HEK293 (cell line): ENCODE measurements at regions not wholly inside any gene's neighbourhood (a gene's known extent, or its start where the extent isn't known, plus 50 kb on each side); places are given as distances from the start of the nearest gene placed in this dataset.
"Not testable (repeated sequence)": the region's sequence is repeated elsewhere in the genome, so short reads cannot be mapped to it uniquely, and the experiment has no call there.

Source experiments
- CTCF ChIA-PET: fragments of 350-600 bp; formaldehyde crosslinking; extraction: SDS; loops from one replicate; lab custom pipeline; 2021; ENCODE audit warnings: antibody characterized with exemption; lab: Yijun Ruan, JAX
- POLR2A ChIA-PET: fragments of 300-600 bp; formaldehyde crosslinking; extraction: SDS; loops from one replicate; lab custom pipeline; 2020; ENCODE audit warnings: antibody characterized with exemption, inconsistent platforms; lab: Yijun Ruan, JAX
- H3K27ac ChIP-seq: fragments of 200-500 bp; sonication (Bioruptor generic); 2 replicates; pipeline ENCODE4 v1.5.1; 2014; ENCODE audit warnings: low read depth, low read length, control low read depth, inconsistent platforms; ENCODE audit errors: extremely low read depth
- H3K36me3 ChIP-seq, 2 experiments: fragments of 200-500 bp in 1 of 2; sonication (Bioruptor generic) in 1 of 2; 1 replicate in 1 of 2; 2 replicates in 1 of 2; pipeline ENCODE4 v1.5.1; 2014 to 2017; ENCODE audit warnings: inconsistent platforms in 2 of 2, low read length in 2 of 2; ENCODE audit not compliant: control insufficient read depth in 2 of 2, insufficient read depth in 1 of 2
- H3K4me1 ChIP-seq: fragments of 200-500 bp; sonication (Bioruptor generic); 2 replicates; pipeline ENCODE4 v1.5.1; 2014; ENCODE audit warnings: mild to moderate bottlenecking, low read length, inconsistent platforms; ENCODE audit not compliant: control insufficient read depth, insufficient read depth
- H3K4me3 ChIP-seq: 2 replicates; pipeline ENCODE4 v1.5.1; 2011; ENCODE audit warnings: low read depth, mild to moderate bottlenecking, control low read depth, low read length, moderate library complexity
- H3K9me3 ChIP-seq: fragments of 200-500 bp; sonication (Bioruptor generic); 2 replicates; pipeline ENCODE4 v1.5.1; 2014; ENCODE audit warnings: low read depth, low read length, inconsistent platforms; ENCODE audit not compliant: control insufficient read depth, insufficient read depth
- BCL11A ChIP-seq: fragments of 450-650 bp; formaldehyde crosslinking; IDR thresholded peaks from 2 replicates; pipeline ENCODE4 v1.5.1; 2016; ENCODE audit warnings: low read depth, missing biosample characterization, missing genetic modification characterization
- BCL11B ChIP-seq: fragments of 450-650 bp; formaldehyde crosslinking; IDR thresholded peaks from 2 replicates; pipeline ENCODE4 v1.5.1; 2016; ENCODE audit warnings: low read depth, missing biosample characterization, missing genetic modification characterization
- GLI4 ChIP-seq: fragments of 450-650 bp; formaldehyde crosslinking; IDR thresholded peaks from 2 replicates; pipeline ENCODE4 v1.5.1; 2016; ENCODE audit warnings: missing biosample characterization, missing genetic modification characterization
- HOXD13 ChIP-seq: sonication (generic); formaldehyde crosslinking; IDR thresholded peaks from 2 replicates; pipeline ENCODE4 v1.8.0; 2022; ENCODE audit warnings: missing genetic modification reagents, borderline replicate concordance
- SCRT1 ChIP-seq: fragments of 450-650 bp; formaldehyde crosslinking; IDR thresholded peaks from 2 replicates; pipeline ENCODE4 v1.5.1; 2016; ENCODE audit warnings: missing biosample characterization, missing genetic modification characterization, borderline replicate concordance
- SETDB1 ChIP-seq: IDR thresholded peaks from one replicate; pipeline ENCODE4 v1.6.1; 2017; ENCODE audit warnings: mild to moderate bottlenecking, low read length, moderate library complexity, mixed read lengths; ENCODE audit not compliant: insufficient read length
- TCF7L2 ChIP-seq: IDR thresholded peaks from 2 replicates; pipeline ENCODE4 v1.6.1; 2011; ENCODE audit warnings: low read depth, mild to moderate bottlenecking, inconsistent platforms, low read length, moderate library complexity, borderline replicate concordance
- ZNF121 ChIP-seq: fragments of 450-650 bp; formaldehyde crosslinking; IDR thresholded peaks from 2 replicates; pipeline ENCODE4 v1.5.1; 2016; ENCODE audit warnings: missing biosample characterization, missing genetic modification characterization
- ZNF133 ChIP-seq: fragments of 450-650 bp; formaldehyde crosslinking; IDR thresholded peaks from 2 replicates; pipeline ENCODE4 v1.5.1; 2016; ENCODE audit warnings: missing biosample characterization, missing genetic modification characterization
- ZNF214 ChIP-seq: fragments of 450-650 bp; formaldehyde crosslinking; IDR thresholded peaks from 2 replicates; pipeline ENCODE4 v1.5.1; 2017; ENCODE audit warnings: missing biosample characterization, mild to moderate bottlenecking, missing genetic modification characterization, borderline replicate concordance
- ZNF514 ChIP-seq: fragments of 450-650 bp; formaldehyde crosslinking; IDR thresholded peaks from 2 replicates; pipeline ENCODE4 v1.5.1; 2016; ENCODE audit warnings: missing biosample characterization, missing genetic modification characterization
- ZNF561 ChIP-seq: fragments of 450-650 bp; IDR thresholded peaks from 2 replicates; pipeline ENCODE4 v1.5.1; 2018; ENCODE audit warnings: missing biosample characterization, missing genetic modification characterization, borderline replicate concordance
- ZNF621 ChIP-seq: fragments of 450-650 bp; formaldehyde crosslinking; IDR thresholded peaks from 2 replicates; pipeline ENCODE4 v1.5.1; 2017; ENCODE audit warnings: missing biosample characterization, missing genetic modification characterization
- ZNF792 ChIP-seq: fragments of 450-650 bp; formaldehyde crosslinking; IDR thresholded peaks from 2 replicates; pipeline ENCODE4 v1.5.1; 2016; ENCODE audit warnings: missing biosample characterization, missing genetic modification characterization
- TF ChIP-seq, protein P1 (sequence below): fragments of 450-650 bp; formaldehyde crosslinking; IDR thresholded peaks from 2 replicates; pipeline ENCODE4 v1.5.1; 2016; ENCODE audit warnings: missing biosample characterization, missing genetic modification characterization, low read depth
- TF ChIP-seq, protein P2 (sequence below): fragments of 450-650 bp; formaldehyde crosslinking; IDR thresholded peaks from 2 replicates; pipeline ENCODE4 v1.5.1; 2016; ENCODE audit warnings: missing biosample characterization, missing genetic modification characterization
- TF ChIP-seq, protein P3 (sequence below): fragments of 450-650 bp; formaldehyde crosslinking; IDR thresholded peaks from 2 replicates; pipeline ENCODE4 v1.5.1; 2017; ENCODE audit warnings: missing biosample characterization, missing genetic modification characterization
- TF ChIP-seq, protein P4 (sequence below): fragments of 450-650 bp; formaldehyde crosslinking; IDR thresholded peaks from 2 replicates; pipeline ENCODE4 v1.5.1; 2016; ENCODE audit warnings: missing biosample characterization, missing genetic modification characterization

DNA sequence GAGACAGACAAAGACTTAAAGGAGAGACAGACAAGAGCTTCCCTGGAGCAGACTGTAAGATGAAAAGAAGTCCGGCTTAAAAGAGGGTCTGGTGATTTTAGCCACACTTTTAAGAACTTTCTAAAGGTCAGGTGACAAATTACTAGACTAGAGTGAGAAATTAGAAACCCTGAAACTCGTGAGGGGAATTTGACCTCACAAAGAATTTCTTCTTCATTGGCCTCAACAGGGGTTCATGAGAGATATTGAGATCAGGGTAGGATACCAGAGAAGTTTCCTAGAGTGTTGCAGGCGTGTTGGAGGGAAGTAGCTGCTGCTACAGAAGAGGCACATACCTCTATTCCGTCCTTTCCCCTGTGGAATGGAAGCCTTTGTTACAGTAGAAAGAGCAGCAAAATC, 884.4 kb downstream of the KCNT2 start:
- POLR2A ChIA-PET = no interaction called here
- no peaks in the 10 kb centered on the region for H3K36me3 ChIP-seq
- CTCF ChIA-PET = no interaction called here

DNA sequence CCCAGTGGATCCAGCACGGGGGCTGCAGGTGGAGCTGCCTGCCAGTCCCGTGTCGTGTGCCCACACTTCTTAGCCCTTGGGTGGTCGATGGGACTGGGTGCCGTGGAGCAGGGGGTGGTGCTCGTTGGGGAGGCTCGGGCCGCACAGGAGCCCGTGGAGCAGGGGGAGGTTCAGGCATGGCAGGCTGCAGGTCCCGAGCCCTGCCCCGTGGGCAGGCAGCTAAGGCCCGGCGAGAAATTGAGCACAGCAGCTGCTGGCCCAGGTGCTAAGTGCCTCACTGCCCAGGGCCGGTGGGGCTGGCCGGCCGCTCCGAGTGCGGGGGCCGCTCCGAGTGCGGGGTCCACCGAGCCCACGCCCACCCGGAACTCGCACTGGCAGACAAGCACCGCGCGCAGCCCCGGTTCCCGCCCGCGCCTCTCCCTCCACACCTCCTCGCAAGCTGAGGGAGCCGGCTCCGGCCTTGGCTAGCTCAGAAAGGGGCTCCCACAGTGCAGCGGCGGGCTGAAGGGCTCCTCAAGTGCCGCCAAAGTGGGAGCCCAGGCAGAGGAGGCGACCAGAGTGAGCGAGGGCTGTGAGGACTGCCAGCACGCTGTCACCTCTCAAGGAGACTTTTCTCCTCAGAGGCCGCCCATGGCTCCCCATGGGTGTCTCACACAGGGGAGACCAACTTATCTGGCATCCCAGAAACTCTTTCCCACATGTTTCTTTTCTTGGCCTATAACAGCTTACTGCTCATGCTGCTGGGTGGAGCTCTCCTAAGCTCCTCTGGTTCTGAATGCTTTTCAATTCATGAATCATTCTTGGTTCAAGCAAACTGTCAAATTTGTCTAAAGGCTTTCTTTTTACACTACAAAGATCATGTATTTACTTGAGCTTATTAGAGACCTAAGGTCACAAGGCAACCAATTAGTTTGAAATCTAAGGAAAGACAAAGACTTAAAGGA, 885.1 kb downstream of the KCNT2 start:
- H3K9me3 ChIP-seq, H3K27ac ChIP-seq, POLR2A ChIA-PET, H3K36me3 ChIP-seq, H3K4me3 ChIP-seq, H3K4me1 ChIP-seq: not testable (repeated sequence)
- CTCF ChIA-PET = interaction anchor here (0.6 kb wide), 1 partner anchor 1055 kb away, joined by 3 read pairs; no protein-coding TSS in a partner anchor

More for the DNA sequence above, 884.4 kb downstream of the KCNT2 start:
- Histone ChIP-seq H3K4me1 (no peaks in the 10 kb centered on the region), H3K27ac (no peak overlapping the region), H3K9me3 (no peaks in the 10 kb centered on the region), H3K4me3 (no peak overlapping the region)
- no peak for TF ChIP-seq ZNF133
- TF ChIP-seq ZNF561 (tag by site-specific recombination) = no peak
- TF ChIP-seq ZNF514 = no peak
- no peak for TF ChIP-seq BCL11B
- TF ChIP-seq, protein P1, sequence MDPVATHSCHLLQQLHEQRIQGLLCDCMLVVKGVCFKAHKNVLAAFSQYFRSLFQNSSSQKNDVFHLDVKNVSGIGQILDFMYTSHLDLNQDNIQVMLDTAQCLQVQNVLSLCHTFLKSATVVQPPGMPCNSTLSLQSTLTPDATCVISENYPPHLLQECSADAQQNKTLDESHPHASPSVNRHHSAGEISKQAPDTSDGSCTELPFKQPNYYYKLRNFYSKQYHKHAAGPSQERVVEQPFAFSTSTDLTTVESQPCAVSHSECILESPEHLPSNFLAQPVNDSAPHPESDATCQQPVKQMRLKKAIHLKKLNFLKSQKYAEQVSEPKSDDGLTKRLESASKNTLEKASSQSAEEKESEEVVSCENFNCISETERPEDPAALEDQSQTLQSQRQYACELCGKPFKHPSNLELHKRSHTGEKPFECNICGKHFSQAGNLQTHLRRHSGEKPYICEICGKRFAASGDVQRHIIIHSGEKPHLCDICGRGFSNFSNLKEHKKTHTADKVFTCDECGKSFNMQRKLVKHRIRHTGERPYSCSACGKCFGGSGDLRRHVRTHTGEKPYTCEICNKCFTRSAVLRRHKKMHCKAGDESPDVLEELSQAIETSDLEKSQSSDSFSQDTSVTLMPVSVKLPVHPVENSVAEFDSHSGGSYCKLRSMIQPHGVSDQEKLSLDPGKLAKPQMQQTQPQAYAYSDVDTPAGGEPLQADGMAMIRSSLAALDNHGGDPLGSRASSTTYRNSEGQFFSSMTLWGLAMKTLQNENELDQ (tag by site-specific recombination) = no peak
- no peak for TF ChIP-seq ZNF792 (tag by site-specific recombination)
- no peak for TF ChIP-seq GLI4 (tag by site-specific recombination)
- TF ChIP-seq, protein P2, sequence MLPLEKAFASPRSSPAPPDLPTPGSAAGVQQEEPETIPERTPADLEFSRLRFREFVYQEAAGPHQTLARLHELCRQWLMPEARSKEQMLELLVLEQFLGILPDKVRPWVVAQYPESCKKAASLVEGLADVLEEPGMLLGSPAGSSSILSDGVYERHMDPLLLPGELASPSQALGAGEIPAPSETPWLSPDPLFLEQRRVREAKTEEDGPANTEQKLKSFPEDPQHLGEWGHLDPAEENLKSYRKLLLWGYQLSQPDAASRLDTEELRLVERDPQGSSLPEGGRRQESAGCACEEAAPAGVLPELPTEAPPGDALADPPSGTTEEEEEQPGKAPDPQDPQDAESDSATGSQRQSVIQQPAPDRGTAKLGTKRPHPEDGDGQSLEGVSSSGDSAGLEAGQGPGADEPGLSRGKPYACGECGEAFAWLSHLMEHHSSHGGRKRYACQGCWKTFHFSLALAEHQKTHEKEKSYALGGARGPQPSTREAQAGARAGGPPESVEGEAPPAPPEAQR (tag by site-specific recombination) = no peak
- TF ChIP-seq, protein P3, sequence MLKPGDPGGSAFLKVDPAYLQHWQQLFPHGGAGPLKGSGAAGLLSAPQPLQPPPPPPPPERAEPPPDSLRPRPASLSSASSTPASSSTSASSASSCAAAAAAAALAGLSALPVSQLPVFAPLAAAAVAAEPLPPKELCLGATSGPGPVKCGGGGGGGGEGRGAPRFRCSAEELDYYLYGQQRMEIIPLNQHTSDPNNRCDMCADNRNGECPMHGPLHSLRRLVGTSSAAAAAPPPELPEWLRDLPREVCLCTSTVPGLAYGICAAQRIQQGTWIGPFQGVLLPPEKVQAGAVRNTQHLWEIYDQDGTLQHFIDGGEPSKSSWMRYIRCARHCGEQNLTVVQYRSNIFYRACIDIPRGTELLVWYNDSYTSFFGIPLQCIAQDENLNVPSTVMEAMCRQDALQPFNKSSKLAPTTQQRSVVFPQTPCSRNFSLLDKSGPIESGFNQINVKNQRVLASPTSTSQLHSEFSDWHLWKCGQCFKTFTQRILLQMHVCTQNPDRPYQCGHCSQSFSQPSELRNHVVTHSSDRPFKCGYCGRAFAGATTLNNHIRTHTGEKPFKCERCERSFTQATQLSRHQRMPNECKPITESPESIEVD (tag by site-specific recombination) = no peak
- no peak for TF ChIP-seq ZNF621 (tag by site-specific recombination)
- TF ChIP-seq SCRT1 (tag by site-specific recombination) = no peak
- no peak for TF ChIP-seq TCF7L2
- no peak for TF ChIP-seq BCL11A (tag by site-specific recombination)
- TF ChIP-seq, protein P4, sequence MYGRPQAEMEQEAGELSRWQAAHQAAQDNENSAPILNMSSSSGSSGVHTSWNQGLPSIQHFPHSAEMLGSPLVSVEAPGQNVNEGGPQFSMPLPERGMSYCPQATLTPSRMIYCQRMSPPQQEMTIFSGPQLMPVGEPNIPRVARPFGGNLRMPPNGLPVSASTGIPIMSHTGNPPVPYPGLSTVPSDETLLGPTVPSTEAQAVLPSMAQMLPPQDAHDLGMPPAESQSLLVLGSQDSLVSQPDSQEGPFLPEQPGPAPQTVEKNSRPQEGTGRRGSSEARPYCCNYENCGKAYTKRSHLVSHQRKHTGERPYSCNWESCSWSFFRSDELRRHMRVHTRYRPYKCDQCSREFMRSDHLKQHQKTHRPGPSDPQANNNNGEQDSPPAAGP = no peak
- no peak for TF ChIP-seq ZNF121
- no peak for TF ChIP-seq SETDB1
- TF ChIP-seq HOXD13 (CRISPR knock-in tag) = no peak
- TF ChIP-seq ZNF214 = no peak

DNA sequence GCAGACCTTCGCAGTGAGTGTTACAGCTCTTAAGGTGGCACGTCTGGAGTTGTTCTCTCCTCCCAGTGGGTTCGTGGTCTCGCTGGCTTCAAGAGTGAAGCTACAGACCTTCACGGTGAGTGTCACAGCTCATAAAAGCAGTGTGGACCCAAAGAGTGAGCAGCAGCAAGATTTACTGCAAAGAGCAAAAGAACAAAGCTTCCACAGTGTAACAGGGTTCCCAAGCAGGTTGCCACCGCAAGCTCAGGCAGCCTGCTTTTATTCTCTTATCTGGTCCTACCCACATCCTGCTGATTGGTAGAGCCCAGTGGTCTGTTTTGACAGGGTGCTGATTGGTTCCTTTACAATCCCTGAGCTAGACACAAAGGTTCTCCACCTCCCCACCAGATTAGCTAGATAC, 886.1 kb downstream of the KCNT2 start:
- CTCF ChIA-PET, H3K36me3 ChIP-seq, H3K4me1 ChIP-seq, H3K27ac ChIP-seq, H3K9me3 ChIP-seq, H3K4me3 ChIP-seq, POLR2A ChIA-PET: not testable (repeated sequence)
